HCT116 (cell line): ENCODE measurements at regions not wholly inside any gene's neighbourhood (a gene's known extent, or its start where the extent isn't known, plus 50 kb on each side); places are given as distances from the start of the nearest gene placed in this dataset.

Source experiments
- ATAC-seq: fragments of 200-7000 bp; cut with Tn5 transposase; 2 replicates; pipeline ENCODE4 v1.9.1; 2020; ENCODE audit warnings: mild to moderate bottlenecking, moderate library complexity
- BruUV-seq: library from RNA; stranded (reverse); fragments of 400-500 nt; replicated peaks from 2 replicates; lab custom pipeline; 2021; lab: Mats Ljungman, UMichigan
- CTCF ChIA-PET: fragments of 300-600 bp; sonication (Branson Sonifier 250); formaldehyde crosslinking; loops from one replicate; lab custom pipeline; 2021; ENCODE audit warnings: antibody characterized with exemption; lab: Charles Lee
- POLR2A ChIA-PET: fragments of 300-600, 350-600 bp; sonication (Branson Sonifier 250); formaldehyde crosslinking; loops from one replicate; lab custom pipeline; 2021; ENCODE audit warnings: antibody characterized with exemption; lab: Charles Lee
- RAD21 ChIA-PET, 2 experiments: fragments of 300-600 bp; sonication (Branson Sonifier 250); formaldehyde crosslinking; loops; one replicate each; lab custom pipeline; 2023; ENCODE audit warnings: low total read pairs in 2 of 2; ENCODE audit not compliant: uncharacterized antibody in 2 of 2, unreplicated experiment in 2 of 2, low non-redundant PET in 1 of 2; lab: Charles Lee
- DNase-seq: peaks from one replicate; pipeline ENCODE4 v3.0.0-alpha.2; 2010; ENCODE audit warnings: low read depth, low spot score
- H2AFZ ChIP-seq: fragments of 200-600 bp; shearing (Covaris generic), sonication (generic); 2 replicates; pipeline ENCODE4 v1.6.1; 2017; ENCODE audit warnings: low read depth, mixed run types, mixed read lengths, antibody characterized with exemption, low read length; ENCODE audit not compliant: poor library complexity, severe bottlenecking
- H3K27ac ChIP-seq: 2 replicates; pipeline ENCODE4 v1.5.1; 2012; ENCODE audit warnings: low read depth, low read length
- H3K27me3 ChIP-seq: fragments of 200-600 bp; sonication (generic); 2 replicates; pipeline ENCODE4 v1.6.1; 2016; ENCODE audit warnings: mixed run types, low read length, mixed read lengths; ENCODE audit not compliant: insufficient read depth
- H3K36me3 ChIP-seq, 2 experiments: fragments of 200-500 bp in 1 of 2; fragments of 200-600 bp in 1 of 2; sonication (Bioruptor generic) in 1 of 2; sonication (generic) in 1 of 2; 2 replicates each; pipeline versions ENCODE4 v1.5.1 to v1.6.1; 2014 to 2016; ENCODE audit warnings: low read length in 2 of 2, inconsistent platforms in 1 of 2, mixed read lengths in 1 of 2, mixed run types in 1 of 2; ENCODE audit not compliant: insufficient read depth in 2 of 2, control insufficient read depth in 1 of 2
- H3K4me1 ChIP-seq, 2 experiments: fragments of 200-600 bp in 1 of 2; sonication (generic) in 1 of 2; 2 replicates each; pipeline versions ENCODE4 v1.5.1 to v1.6.1; 2012 to 2017; ENCODE audit warnings: low read length in 2 of 2, inconsistent platforms in 1 of 2, mild to moderate bottlenecking in 1 of 2, mixed read lengths in 1 of 2, mixed run types in 1 of 2, moderate library complexity in 1 of 2; ENCODE audit not compliant: insufficient read depth in 2 of 2, control insufficient read depth in 1 of 2
- H3K4me2 ChIP-seq: fragments of 200-600 bp; sonication (generic); 2 replicates; pipeline ENCODE4 v1.6.1; 2017; ENCODE audit warnings: mixed run types, low read length, mixed read lengths
- H3K4me3 ChIP-seq, 2 experiments: fragments of 200-600 bp in 1 of 2; sonication (generic) in 1 of 2; replicated peaks in 1 of 2; 2 replicates each; pipeline ENCODE4 v1.5.1; 2011 to 2016; ENCODE audit warnings: low read length in 2 of 2, control low read depth in 1 of 2, low read depth in 1 of 2, mild to moderate bottlenecking in 1 of 2, mixed read lengths in 1 of 2, mixed run types in 1 of 2
- H3K79me2 ChIP-seq: fragments of 200-600 bp; sonication (generic); 2 replicates; pipeline ENCODE4 v1.6.1; 2017; ENCODE audit warnings: mild to moderate bottlenecking, mixed run types, low read length, moderate library complexity, mixed read lengths; ENCODE audit not compliant: insufficient read depth
- H3K9ac ChIP-seq: fragments of 200-600 bp; sonication (generic); 2 replicates; pipeline ENCODE4 v1.6.1; 2016; ENCODE audit warnings: low read length, mixed read lengths
- H3K9me2 ChIP-seq: fragments of 200-600 bp; sonication (generic), shearing (Covaris generic); 2 replicates; pipeline ENCODE4 v1.6.1; 2017; ENCODE audit warnings: mixed run types, mild to moderate bottlenecking, moderate library complexity; ENCODE audit not compliant: insufficient read depth
- H3K9me3 ChIP-seq, 2 experiments: fragments of 200-500 bp in 1 of 2; fragments of 200-600 bp in 1 of 2; sonication (Bioruptor generic) in 1 of 2; sonication (generic) in 1 of 2; 2 replicates each; pipeline ENCODE4 v1.6.1; 2014 to 2017; ENCODE audit warnings: low read length in 2 of 2, mixed read lengths in 2 of 2, inconsistent platforms in 1 of 2, low read depth in 1 of 2, mild to moderate bottlenecking in 1 of 2, mixed run types in 1 of 2, moderate library complexity in 1 of 2; ENCODE audit not compliant: control insufficient read depth in 1 of 2, insufficient read depth in 1 of 2
- H4K20me1 ChIP-seq: fragments of 200-600 bp; sonication (generic), shearing (Covaris generic); 2 replicates; pipeline ENCODE4 v1.6.1; 2017; ENCODE audit warnings: mixed run types, mild to moderate bottlenecking, moderate library complexity; ENCODE audit not compliant: insufficient read depth
- CBX3 ChIP-seq: IDR thresholded peaks from 2 replicates; pipeline ENCODE4 v1.6.1; 2012; ENCODE audit warnings: low read depth
- CEBPB ChIP-seq: IDR thresholded peaks from 2 replicates; pipeline ENCODE4 v1.6.1; 2012; ENCODE audit warnings: low read depth
- CTCF ChIP-seq, 3 experiments: fragments of 200-600 bp in 1 of 3; sonication (generic) in 1 of 3; IDR thresholded peaks in 2 of 3; conservative IDR thresholded peaks in 1 of 3; 2 replicates each; pipeline ENCODE4 v1.5.1; 2012 to 2017; ENCODE audit warnings: low read depth in 2 of 3, low read length in 2 of 3, antibody characterized with exemption in 1 of 3, borderline replicate concordance in 1 of 3, control low read depth in 1 of 3, mild to moderate bottlenecking in 1 of 3, mixed read lengths in 1 of 3, mixed run types in 1 of 3, moderate library complexity in 1 of 3; ENCODE audit not compliant: insufficient read depth in 1 of 3
- ELF1 ChIP-seq: IDR thresholded peaks from 2 replicates; pipeline ENCODE4 v1.6.1; 2012; ENCODE audit warnings: low read depth, borderline replicate concordance
- FOSL1 ChIP-seq: IDR thresholded peaks from 2 replicates; pipeline ENCODE4 v1.6.1; 2012; ENCODE audit warnings: low read depth
- JUND ChIP-seq: IDR thresholded peaks from 2 replicates; pipeline ENCODE4 v1.6.1; 2012
- MAX ChIP-seq: IDR thresholded peaks from 2 replicates; pipeline ENCODE4 v1.6.1; 2012
- POLR2AphosphoS5 ChIP-seq: IDR thresholded peaks from 2 replicates; pipeline ENCODE4 v1.6.1; 2011; ENCODE audit warnings: mild to moderate bottlenecking, low read depth, low read length, moderate library complexity
- REST ChIP-seq: IDR thresholded peaks from 2 replicates; pipeline ENCODE4 v1.6.1; 2012; ENCODE audit warnings: low read depth
- SP1 ChIP-seq: IDR thresholded peaks from 2 replicates; pipeline ENCODE4 v1.6.1; 2012; ENCODE audit warnings: low read depth
- SRF ChIP-seq: IDR thresholded peaks from 2 replicates; pipeline ENCODE4 v1.6.1; 2012; ENCODE audit warnings: low read depth
- YY1 ChIP-seq: IDR thresholded peaks from 2 replicates; pipeline ENCODE4 v1.6.1; 2011; ENCODE audit warnings: low read length, low read depth, moderate library complexity, mild to moderate bottlenecking; ENCODE audit not compliant: insufficient replicate concordance; ENCODE audit errors: extremely low read depth
- ZBTB33 ChIP-seq: IDR thresholded peaks from 2 replicates; pipeline ENCODE4 v1.6.1; 2011; ENCODE audit warnings: mild to moderate bottlenecking, low read length, moderate library complexity; ENCODE audit not compliant: insufficient replicate concordance; ENCODE audit errors: extremely low read depth
- ZFX ChIP-seq: fragments of 450-650 bp; IDR thresholded peaks from 2 replicates; pipeline ENCODE4 v1.6.1; 2017
- intact Hi-C: fragments of 100-400 bp; cut with micrococcal nuclease; formaldehyde crosslinking; loops from 2 replicates; pipeline ENCODE4 v1.10.0; 2022

GRCh38 chr2:64394153-64394552 lies 59.8 kb upstream of the LGALSL start:
- DNase-seq: no peak
- CTCF ChIA-PET: no interaction called here
- no peaks in the 10 kb centered on the region for H4K20me1 ChIP-seq
- H3K79me2 ChIP-seq: no peaks in the 10 kb centered on the region
- no peaks in the 10 kb centered on the region; a peak in 1 of 4 replicates for H3K9me3 ChIP-seq
- H3K9me2 ChIP-seq: no peaks in the 10 kb centered on the region
- intact Hi-C loops: no loop called here
- BruUV-seq: no TSS peak
- POLR2A ChIA-PET: no interaction called here
- H2AFZ ChIP-seq: no peak overlapping the region
- H3K9ac ChIP-seq: no peak overlapping the region
- H3K27me3 ChIP-seq: no peaks in the 10 kb centered on the region
- H3K4me2 ChIP-seq: no peak overlapping the region
- H3K4me1 ChIP-seq: peaks cover 4 to 6% of the 10 kb centered on the region in 2 experiments; a peak in 3 of 4 replicates
- RAD21 ChIA-PET: no interaction called here
- no peak overlapping the region for H3K4me3 ChIP-seq
- no peak for TF ChIP-seq FOSL1
- TF ChIP-seq CEBPB: no peak
- TF ChIP-seq MAX: no peak
- no peak for TF ChIP-seq YY1
- TF ChIP-seq SRF: no peak
- no peak for TF ChIP-seq ZBTB33
- no peak for TF ChIP-seq SP1
- no peak for TF ChIP-seq JUND
- no peak for ATAC-seq
- H3K27ac ChIP-seq: no peak overlapping the region
- H3K36me3 ChIP-seq: no peaks in the 10 kb centered on the region

GRCh38 chr2:64396001-64396400 lies 58.0 kb upstream of the LGALSL start:
- Histone ChIP-seq H2AFZ (no peak overlapping the region), H3K36me3 (no peaks in the 10 kb centered on the region), H3K9ac (no peak overlapping the region), H3K9me3 (no peaks in the 10 kb centered on the region; a peak in 1 of 4 replicates), H4K20me1 (no peaks in the 10 kb centered on the region), H3K79me2 (no peaks in the 10 kb centered on the region), H3K4me1 (peaks cover 15 to 19% of the 10 kb centered on the region in 2 experiments; a peak in 3 of 4 replicates), H3K9me2 (no peaks in the 10 kb centered on the region), H3K4me2 (no peak overlapping the region), H3K27me3 (no peaks in the 10 kb centered on the region), H3K4me3 (no peak overlapping the region), H3K27ac (no peak overlapping the region)
- DNase-seq: no peak
- ChIA-PET RAD21 (no interaction called here), POLR2A (no interaction called here), CTCF (no interaction called here)
- no peak for TF ChIP-seq MAX
- TF ChIP-seq CTCF (IDR thresholded peaks at IDR 0.05 in 2 of 3, conservative IDR thresholded peaks at IDR 0.05 in 1 of 3; ENCODE audit: borderline replicate concordance in 1 of 3, insufficient read depth in 1 of 3, low read depth in 2 of 3, low read length in 2 of 3): no peak
- TF ChIP-seq ELF1: no peak
- no peak for TF ChIP-seq ZFX
- TF ChIP-seq POLR2AphosphoS5: no peak
- no peak for TF ChIP-seq REST
- no peak for TF ChIP-seq SP1
- no peak for TF ChIP-seq CBX3
- intact Hi-C loops: no loop called here
- no TSS peak for BruUV-seq
- ATAC-seq: no peak
